Neural cell (in vitro differentiated cells): ENCODE measurements at regions not wholly inside any gene's neighbourhood (a gene's known extent, or its start where the extent isn't known, plus 50 kb on each side); places are given as distances from the start of the nearest gene placed in this dataset.

Experiments used
- CTCF ChIP-seq: fragments of 450-650 bp; IDR thresholded peaks from 2 replicates; pipeline ENCODE4 v1.5.1; 2014; ENCODE audit warnings: antibody characterized with exemption, mild to moderate bottlenecking, moderate library complexity; ENCODE audit not compliant: poor library complexity, severe bottlenecking
- EP300 ChIP-seq: fragments of 450-650 bp; conservative IDR thresholded peaks from 2 replicates; pipeline ENCODE4 v1.6.1; 2014; ENCODE audit warnings: antibody characterized with exemption, mild to moderate bottlenecking, moderate library complexity; ENCODE audit not compliant: poor library complexity, severe bottlenecking
- POLR2AphosphoS5 ChIP-seq: IDR thresholded peaks from 2 replicates; pipeline ENCODE4 v1.6.1; 2012
- RAD21 ChIP-seq: fragments of 450-650 bp; conservative IDR thresholded peaks from 2 replicates; pipeline ENCODE4 v1.6.1; 2014; ENCODE audit warnings: antibody characterized with exemption, mild to moderate bottlenecking, moderate library complexity
- TAF1 ChIP-seq: IDR thresholded peaks from 2 replicates; pipeline ENCODE4 v1.6.1; 2012; ENCODE audit warnings: low read depth

GRCh38 chr17:70523426-70523825, 354.1 kb downstream of the KCNJ2 start:
- no peak for TF ChIP-seq CTCF
- TF ChIP-seq RAD21 = no peak
- no peak for TF ChIP-seq TAF1
- TF ChIP-seq EP300 = no peak
- TF ChIP-seq POLR2AphosphoS5 = no peak
